K562 (cell line): ENCODE measurements at regions not wholly inside any gene's neighbourhood (a gene's known extent, or its start where the extent isn't known, plus 50 kb on each side); places are given as distances from the start of the nearest gene placed in this dataset.

Experiments
- ATAC-seq: fragments of 200-7000 bp; cut with Tn5 transposase; 3 replicates; pipeline ENCODE4 v1.9.1; 2020; ENCODE audit warnings: moderate library complexity
- BruUV-seq: library from RNA; stranded (reverse); fragments of 400-500 nt; replicated peaks from 2 replicates; lab custom pipeline; 2021; lab: Mats Ljungman, UMichigan
- CTCF ChIA-PET: fragments of 300-600 bp; formaldehyde crosslinking; extraction: SDS; loops from one replicate; lab custom pipeline; 2021; ENCODE audit warnings: low intra/inter-chr PET ratio; lab: Yijun Ruan, JAX
- POLR2A ChIA-PET: fragments of 300-600, 350-650 bp; sonication (Branson Sonifier 250); formaldehyde crosslinking; extraction: SDS; loops from one replicate; lab custom pipeline; 2021; ENCODE audit warnings: antibody characterized with exemption, inconsistent platforms; lab: Yijun Ruan, JAX
- DNase-seq, 4 experiments: peaks; one replicate each; pipeline versions ENCODE4 v3.0.0 to v3.0.0-alpha.2; 2011 to 2018; ENCODE audit warnings: low spot score in 3 of 4, mixed read lengths in 3 of 4; ENCODE audit errors: extremely low read depth in 1 of 4
- FAIRE-seq: peaks from 2 replicates; lab custom pipeline; 2011; peaks lifted over from hg19 to GRCh38; lab: Jason Lieb, UNC
- H2AFZ ChIP-seq: 2 replicates; pipeline ENCODE4 v1.6.0; 2011; ENCODE audit warnings: low read depth, low read length, control low read depth, inconsistent platforms
- H3K27ac ChIP-seq: fragments of 200-600 bp; 3 replicates; pipeline ENCODE4 v1.8.0; 2011; ENCODE audit warnings: low read depth, mild to moderate bottlenecking, control low read depth, inconsistent platforms, low read length, moderate library complexity, mixed read lengths; ENCODE audit errors: extremely low read depth
- H3K27me3 ChIP-seq, 2 experiments: fragments of 300-600 bp in 1 of 2; 2 replicates in 1 of 2; 3 replicates in 1 of 2; pipeline versions ENCODE4 v1.6.0 to v1.8.0; 2011; ENCODE audit warnings: inconsistent platforms in 2 of 2, low read length in 2 of 2, mild to moderate bottlenecking in 1 of 2, mixed read lengths in 1 of 2, moderate library complexity in 1 of 2; ENCODE audit not compliant: control insufficient read depth in 2 of 2, insufficient read depth in 2 of 2
- H3K36me3 ChIP-seq: fragments of 300-600 bp; 3 replicates; pipeline ENCODE4 v1.8.0; 2011; ENCODE audit warnings: mild to moderate bottlenecking, low read length, inconsistent platforms; ENCODE audit not compliant: control insufficient read depth, insufficient read depth
- H3K4me1 ChIP-seq, 2 experiments: fragments of 200-600 bp in 1 of 2; replicated peaks in 1 of 2; 2 replicates in 1 of 2; 3 replicates in 1 of 2; pipeline versions ENCODE4 v1.5.1 to v1.8.0; 2011; ENCODE audit warnings: inconsistent platforms in 2 of 2, low read length in 2 of 2, mild to moderate bottlenecking in 1 of 2, mixed read lengths in 1 of 2, moderate library complexity in 1 of 2; ENCODE audit not compliant: control insufficient read depth in 2 of 2, insufficient read depth in 2 of 2
- H3K4me2 ChIP-seq: 2 replicates; pipeline ENCODE4 v1.6.1; 2011; ENCODE audit warnings: low read length, control low read depth, inconsistent platforms, mixed read lengths; ENCODE audit not compliant: insufficient read depth
- H3K4me3 ChIP-seq: fragments of 200-600 bp; sonication (generic), shearing (Covaris generic); 2 replicates; pipeline ENCODE4 v1.5.1; 2016; ENCODE audit warnings: control low read depth, inconsistent platforms
- H3K79me2 ChIP-seq: fragments of 200-600 bp; 3 replicates; pipeline ENCODE4 v1.8.0; 2011; ENCODE audit warnings: low read length, inconsistent platforms; ENCODE audit not compliant: control insufficient read depth, insufficient read depth
- H3K9ac ChIP-seq, 2 experiments: 2 replicates each; pipeline versions ENCODE4 v1.6.0 to v1.6.1; 2011; ENCODE audit warnings: low read depth in 2 of 2, low read length in 2 of 2, control low read depth in 1 of 2, inconsistent platforms in 1 of 2, mild to moderate bottlenecking in 1 of 2, mixed read lengths in 1 of 2; ENCODE audit not compliant: insufficient read depth in 1 of 2
- H3K9me1 ChIP-seq: one replicate; pipeline ENCODE4 v1.6.0; 2011; ENCODE audit warnings: inconsistent platforms, mild to moderate bottlenecking, low read length, moderate library complexity; ENCODE audit not compliant: control insufficient read depth, insufficient read depth
- H3K9me3 ChIP-seq: replicated peaks from 2 replicates; pipeline ENCODE4 v1.5.1; 2011; ENCODE audit warnings: low read depth, low read length, inconsistent platforms; ENCODE audit not compliant: control insufficient read depth, insufficient read depth
- H4K20me1 ChIP-seq: replicated peaks from 2 replicates; pipeline ENCODE4 v1.6.1; 2011; ENCODE audit warnings: low read length, inconsistent platforms, mixed read lengths; ENCODE audit not compliant: control insufficient read depth, insufficient read depth
- CC2D1A ChIP-seq: fragments of 450-650 bp; IDR thresholded peaks from 2 replicates; pipeline ENCODE4 v1.6.1; 2017; ENCODE audit warnings: mild to moderate bottlenecking
- IRF2 ChIP-seq: sonication (generic); formaldehyde crosslinking; IDR thresholded peaks from 2 replicates; pipeline ENCODE4 v1.8.1; 2022; ENCODE audit warnings: mild to moderate bottlenecking, missing genetic modification reagents
- LCOR ChIP-seq: sonication (generic); formaldehyde crosslinking; IDR thresholded peaks from 2 replicates; pipeline ENCODE4 v1.8.0; 2022; ENCODE audit warnings: mild to moderate bottlenecking, missing genetic modification reagents
- NFIC ChIP-seq: fragments of 450-650 bp; IDR thresholded peaks from 2 replicates; pipeline ENCODE4 v1.6.1; 2017; ENCODE audit warnings: mild to moderate bottlenecking, inconsistent platforms
- STAG1 ChIP-seq: sonication (generic); formaldehyde crosslinking; IDR thresholded peaks from 2 replicates; pipeline ENCODE4 v1.5.0; 2020; ENCODE audit warnings: missing genetic modification reagents, borderline replicate concordance
- ZBTB17 ChIP-seq: fragments of 450-650 bp; formaldehyde crosslinking; IDR thresholded peaks from 2 replicates; pipeline ENCODE4 v1.4.0; 2020; ENCODE audit warnings: mild to moderate bottlenecking
- ZFP36 ChIP-seq: fragments of 150-350 bp; IDR thresholded peaks from 2 replicates; pipeline ENCODE4 v1.6.1; 2018; ENCODE audit warnings: low read length, low read depth; ENCODE audit not compliant: partially characterized antibody
- ZNF3 ChIP-seq: fragments of 250-450 bp; sonication (Bioruptor Pico); IDR thresholded peaks from 2 replicates; pipeline ENCODE4 v1.5.0; 2021; ENCODE audit warnings: mild to moderate bottlenecking, moderate library complexity
- ZNF324 ChIP-seq: fragments of 250-450 bp; sonication (Bioruptor Pico); IDR thresholded peaks from 2 replicates; pipeline ENCODE4 v1.4.0; 2020; ENCODE audit warnings: mild to moderate bottlenecking
- ZNF57 ChIP-seq: fragments of 450-650 bp; formaldehyde crosslinking; IDR thresholded peaks from 2 replicates; pipeline ENCODE4 v1.4.0; 2020; ENCODE audit warnings: mild to moderate bottlenecking, moderate library complexity
- ZNF699 ChIP-seq: fragments of 250-450 bp; sonication (Bioruptor Pico); IDR thresholded peaks from 2 replicates; pipeline ENCODE4 v1.8.0; 2021; ENCODE audit warnings: mild to moderate bottlenecking, moderate library complexity; ENCODE audit not compliant: insufficient replicate concordance
- ZNF707 ChIP-seq: fragments of 250-450 bp; sonication (Bioruptor Pico); conservative IDR thresholded peaks from 2 replicates; pipeline ENCODE4 v1.8.0; 2022; ENCODE audit warnings: inconsistent platforms, mild to moderate bottlenecking, moderate library complexity
- WGBS: fragments of 100-300 bp; shearing (Covaris generic); methylation state at CpG from one replicate; pipeline ENCODE4 v1.1.6; 2016; ENCODE audit warnings: low coverage, mixed read lengths; ENCODE audit not compliant: insufficient coverage; ENCODE audit errors: missing lambda C conversion rate; 5-methylcytosine and 5-hydroxymethylcytosine counted together
- in situ Hi-C: fragments of 300-500 bp; cut with MboI; formaldehyde crosslinking; loops from 4 replicates; pipeline ENCODE4 v1.15.0; 2018; ENCODE audit warnings: inconsistent platforms, mixed read lengths
- intact Hi-C: fragments of 100-400 bp; cut with micrococcal nuclease; formaldehyde crosslinking; loops from 2 replicates; pipeline ENCODE4 v1.14.2; 2022
- TF ChIP-seq, protein P1 (sequence below): sonication (generic); formaldehyde crosslinking; IDR thresholded peaks from 2 replicates; pipeline ENCODE4 v1.8.0; 2022; ENCODE audit warnings: missing genetic modification reagents, mild to moderate bottlenecking, moderate library complexity, borderline replicate concordance
- TF ChIP-seq, protein P2 (sequence below): fragments of 250-450 bp; sonication (Bioruptor Pico); IDR thresholded peaks from 2 replicates; pipeline ENCODE4 v1.5.0; 2021
- TF ChIP-seq, protein P3 (sequence below): fragments of 450-650 bp; formaldehyde crosslinking; IDR thresholded peaks from 2 replicates; pipeline ENCODE4 v1.4.0; 2020; ENCODE audit warnings: mild to moderate bottlenecking, moderate library complexity
- TF ChIP-seq, protein P4 (sequence below): sonication (generic); IDR thresholded peaks from 2 replicates; pipeline ENCODE4 v1.6.1; 2016

DNA sequence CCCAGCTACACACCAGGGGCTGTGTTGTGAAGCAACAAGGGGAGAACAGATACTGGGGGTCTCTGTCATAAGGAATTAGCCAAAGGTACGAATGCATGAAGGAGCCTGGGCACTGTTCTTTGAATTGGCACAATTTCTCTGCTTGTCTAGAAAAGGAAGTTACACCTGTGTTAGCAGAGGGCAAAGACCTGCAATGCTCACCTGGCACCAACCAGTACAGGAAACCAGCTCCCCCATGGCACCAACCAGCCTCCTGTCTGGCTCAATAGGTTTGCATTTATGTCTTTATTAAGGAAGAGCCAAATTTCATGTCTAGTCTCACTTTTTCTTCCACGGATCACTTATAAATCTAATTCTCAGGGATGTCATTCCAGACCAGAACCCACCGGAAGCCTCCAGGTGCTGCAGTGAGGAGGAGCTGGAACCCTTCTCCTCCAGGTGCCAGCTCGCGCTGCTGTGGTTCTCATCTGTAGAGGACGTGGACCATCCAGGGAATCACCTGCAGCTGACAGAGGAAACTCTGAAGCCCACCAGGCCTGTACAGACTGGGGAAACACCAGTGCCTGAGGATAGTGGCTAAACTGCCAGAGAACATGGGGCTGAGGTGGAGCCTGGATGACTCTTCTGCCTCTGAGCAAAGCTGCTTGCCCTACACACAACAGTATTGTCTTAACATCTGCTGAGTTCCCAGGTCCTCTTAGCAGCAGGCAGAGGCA, 113.4 kb upstream of the TRIM2 start:
- no peak overlapping the region for H3K4me3 ChIP-seq
- no peaks in the 10 kb centered on the region for H3K4me1 ChIP-seq
- no peaks in the 10 kb centered on the region for H3K79me2 ChIP-seq
- WGBS, result 0% methylated on average over 6 of the region's 6 CpGs
- no peaks in the 10 kb centered on the region for H3K9me3 ChIP-seq
- FAIRE-seq (no peak), ATAC-seq (no peak), DNase-seq (no peak)
- intact Hi-C loops, result no loop called here
- TF ChIP-seq ZNF699 (no peak), STAG1 (CRISPR knock-in tag) (no peak), CC2D1A (no peak), ZBTB17 (CRISPR knock-in tag) (no peak), ZNF57 (no peak), ZNF324 (CRISPR knock-in tag) (no peak), ZNF3 (CRISPR knock-in tag) (no peak), NFIC (no peak), IRF2 (CRISPR knock-in tag) (no peak), ZFP36 (no peak), ZNF707 (CRISPR knock-in tag) (no peak), LCOR (CRISPR knock-in tag) (no peak)
- TF ChIP-seq, protein P1, sequence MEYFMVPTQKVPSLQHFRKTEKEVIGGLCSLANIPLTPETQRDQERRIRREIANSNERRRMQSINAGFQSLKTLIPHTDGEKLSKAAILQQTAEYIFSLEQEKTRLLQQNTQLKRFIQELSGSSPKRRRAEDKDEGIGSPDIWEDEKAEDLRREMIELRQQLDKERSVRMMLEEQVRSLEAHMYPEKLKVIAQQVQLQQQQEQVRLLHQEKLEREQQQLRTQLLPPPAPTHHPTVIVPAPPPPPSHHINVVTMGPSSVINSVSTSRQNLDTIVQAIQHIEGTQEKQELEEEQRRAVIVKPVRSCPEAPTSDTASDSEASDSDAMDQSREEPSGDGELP (CRISPR knock-in tag), result no peak
- TF ChIP-seq, protein P2, sequence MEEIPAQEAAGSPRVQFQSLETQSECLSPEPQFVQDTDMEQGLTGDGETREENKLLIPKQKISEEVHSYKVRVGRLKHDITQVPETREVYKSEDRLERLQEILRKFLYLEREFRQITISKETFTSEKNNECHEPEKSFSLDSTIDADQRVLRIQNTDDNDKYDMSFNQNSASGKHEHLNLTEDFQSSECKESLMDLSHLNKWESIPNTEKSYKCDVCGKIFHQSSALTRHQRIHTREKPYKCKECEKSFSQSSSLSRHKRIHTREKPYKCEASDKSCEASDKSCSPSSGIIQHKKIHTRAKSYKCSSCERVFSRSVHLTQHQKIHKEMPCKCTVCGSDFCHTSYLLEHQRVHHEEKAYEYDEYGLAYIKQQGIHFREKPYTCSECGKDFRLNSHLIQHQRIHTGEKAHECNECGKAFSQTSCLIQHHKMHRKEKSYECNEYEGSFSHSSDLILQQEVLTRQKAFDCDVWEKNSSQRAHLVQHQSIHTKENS (CRISPR knock-in tag), result no peak
- TF ChIP-seq, protein P3, sequence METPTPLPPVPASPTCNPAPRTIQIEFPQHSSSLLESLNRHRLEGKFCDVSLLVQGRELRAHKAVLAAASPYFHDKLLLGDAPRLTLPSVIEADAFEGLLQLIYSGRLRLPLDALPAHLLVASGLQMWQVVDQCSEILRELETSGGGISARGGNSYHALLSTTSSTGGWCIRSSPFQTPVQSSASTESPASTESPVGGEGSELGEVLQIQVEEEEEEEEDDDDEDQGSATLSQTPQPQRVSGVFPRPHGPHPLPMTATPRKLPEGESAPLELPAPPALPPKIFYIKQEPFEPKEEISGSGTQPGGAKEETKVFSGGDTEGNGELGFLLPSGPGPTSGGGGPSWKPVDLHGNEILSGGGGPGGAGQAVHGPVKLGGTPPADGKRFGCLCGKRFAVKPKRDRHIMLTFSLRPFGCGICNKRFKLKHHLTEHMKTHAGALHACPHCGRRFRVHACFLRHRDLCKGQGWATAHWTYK (CRISPR knock-in tag), result no peak
- TF ChIP-seq, protein P4, sequence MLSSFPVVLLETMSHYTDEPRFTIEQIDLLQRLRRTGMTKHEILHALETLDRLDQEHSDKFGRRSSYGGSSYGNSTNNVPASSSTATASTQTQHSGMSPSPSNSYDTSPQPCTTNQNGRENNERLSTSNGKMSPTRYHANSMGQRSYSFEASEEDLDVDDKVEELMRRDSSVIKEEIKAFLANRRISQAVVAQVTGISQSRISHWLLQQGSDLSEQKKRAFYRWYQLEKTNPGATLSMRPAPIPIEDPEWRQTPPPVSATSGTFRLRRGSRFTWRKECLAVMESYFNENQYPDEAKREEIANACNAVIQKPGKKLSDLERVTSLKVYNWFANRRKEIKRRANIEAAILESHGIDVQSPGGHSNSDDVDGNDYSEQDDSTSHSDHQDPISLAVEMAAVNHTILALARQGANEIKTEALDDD, result no peak
- no peaks in the 10 kb centered on the region for H4K20me1 ChIP-seq
- ChIA-PET POLR2A (no interaction called here), CTCF (no interaction called here)
- in situ Hi-C loops, result no loop called here
- H3K27me3 ChIP-seq, result peaks cover 17 to 39% of the 10 kb centered on the region in 2 experiments; a peak in 4 of 5 replicates
- H3K9ac ChIP-seq, result no peak overlapping the region
- H3K27ac ChIP-seq, result no peak overlapping the region
- no peaks in the 10 kb centered on the region for H3K9me1 ChIP-seq
- no TSS peak for BruUV-seq
- H3K4me2 ChIP-seq, result no peak overlapping the region
- H2AFZ ChIP-seq, result no peak overlapping the region
- no peaks in the 10 kb centered on the region for H3K36me3 ChIP-seq
